NCI-H146 treated with DMSO at 0.1 percent for 48 hours (cell line): ENCODE measurements at regions not wholly inside any gene's neighbourhood (a gene's known extent, or its start where the extent isn't known, plus 50 kb on each side); places are given as distances from the start of the nearest gene placed in this dataset.

ENCODE experiments used
- DNase-seq: peaks from one replicate; lab custom pipeline; 2025; ENCODE audit not compliant: unreplicated experiment; lab: John Stamatoyannopoulos, UW

GRCh38 chr12:115207216-115207915 lies 523.4 kb upstream of the TBX3 start:
- DNase-seq = no peak

GRCh38 chr12:115206801-115207200 lies 522.8 kb upstream of the TBX3 start:
- DNase-seq = no peak

GRCh38 chr12:115205755-115206308 lies 521.9 kb upstream of the TBX3 start:
- DNase-seq = no peak

- no peak for DNase-seq
Measured at GRCh38 chr12:115204957-115205754, 521.2 kb upstream of the TBX3 start.

GRCh38 chr12:115203701-115204100 lies 519.7 kb upstream of the TBX3 start:
- no peak for DNase-seq

- DNase-seq = no peak
Measured at GRCh38 chr12:115201966-115202365, 518.0 kb upstream of the TBX3 start.

- no peak for DNase-seq
Measured at GRCh38 chr12:115199831-115200230, 515.9 kb upstream of the TBX3 start.

- DNase-seq = no peak
Measured at GRCh38 chr12:115194857-115195256, 510.9 kb upstream of the TBX3 start.

GRCh38 chr12:115194448-115194847 lies 510.5 kb upstream of the TBX3 start:
- no peak for DNase-seq

GRCh38 chr12:115191342-115191741 lies 507.4 kb upstream of the TBX3 start:
- no peak for DNase-seq

- DNase-seq = no peak
Measured at GRCh38 chr12:115190010-115190770, 506.2 kb upstream of the TBX3 start.

- DNase-seq = no peak
Measured at GRCh38 chr12:115185506-115185905, 501.5 kb upstream of the TBX3 start.

GRCh38 chr12:115183752-115184151 lies 499.8 kb upstream of the TBX3 start:
- no peak for DNase-seq

GRCh38 chr12:115177899-115178298 lies 493.9 kb upstream of the TBX3 start:
- DNase-seq = no peak

- no peak for DNase-seq
Measured at GRCh38 chr12:115176741-115177400, 492.9 kb upstream of the TBX3 start.

GRCh38 chr12:115174920-115175319 lies 490.9 kb upstream of the TBX3 start:
- no peak for DNase-seq

GRCh38 chr12:115172521-115172920 lies 488.5 kb upstream of the TBX3 start:
- no peak for DNase-seq

GRCh38 chr12:115169981-115170380 lies 486.0 kb upstream of the TBX3 start:
- no peak for DNase-seq

GRCh38 chr12:115166698-115167315 lies 482.8 kb upstream of the TBX3 start:
- DNase-seq = no peak

- DNase-seq = no peak
Measured at GRCh38 chr12:115163710-115164109, 479.7 kb upstream of the TBX3 start.
